ENCODE measurements at regions not wholly inside any gene's neighbourhood (a gene's known extent, or its start where the extent isn't known, plus 50 kb on each side); places are given as distances from the start of the nearest gene placed in this dataset.

GRCh38 chr12:91732086-91732485 lies 413.6 kb downstream of the BTG1 start:
- TF ChIP-seq POLR2A (IDR thresholded peaks at IDR 0.05) (no peak), POLR2AphosphoS5 (IDR thresholded peaks at IDR 0.05) (no peak)
- TF ChIP-seq, protein P1, sequence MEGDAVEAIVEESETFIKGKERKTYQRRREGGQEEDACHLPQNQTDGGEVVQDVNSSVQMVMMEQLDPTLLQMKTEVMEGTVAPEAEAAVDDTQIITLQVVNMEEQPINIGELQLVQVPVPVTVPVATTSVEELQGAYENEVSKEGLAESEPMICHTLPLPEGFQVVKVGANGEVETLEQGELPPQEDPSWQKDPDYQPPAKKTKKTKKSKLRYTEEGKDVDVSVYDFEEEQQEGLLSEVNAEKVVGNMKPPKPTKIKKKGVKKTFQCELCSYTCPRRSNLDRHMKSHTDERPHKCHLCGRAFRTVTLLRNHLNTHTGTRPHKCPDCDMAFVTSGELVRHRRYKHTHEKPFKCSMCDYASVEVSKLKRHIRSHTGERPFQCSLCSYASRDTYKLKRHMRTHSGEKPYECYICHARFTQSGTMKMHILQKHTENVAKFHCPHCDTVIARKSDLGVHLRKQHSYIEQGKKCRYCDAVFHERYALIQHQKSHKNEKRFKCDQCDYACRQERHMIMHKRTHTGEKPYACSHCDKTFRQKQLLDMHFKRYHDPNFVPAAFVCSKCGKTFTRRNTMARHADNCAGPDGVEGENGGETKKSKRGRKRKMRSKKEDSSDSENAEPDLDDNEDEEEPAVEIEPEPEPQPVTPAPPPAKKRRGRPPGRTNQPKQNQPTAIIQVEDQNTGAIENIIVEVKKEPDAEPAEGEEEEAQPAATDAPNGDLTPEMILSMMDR (IDR thresholded peaks at IDR 0.05) = no peak

Data from sigmoid colon (tissue), 4 donors.